ENCODE measurements at regions not wholly inside any gene's neighbourhood (a gene's known extent, or its start where the extent isn't known, plus 50 kb on each side); places are given as distances from the start of the nearest gene placed in this dataset.
"Not testable (repeated sequence)": the region's sequence is repeated elsewhere in the genome, so short reads cannot be mapped to it uniquely, and the experiment has no call there.

DNA sequence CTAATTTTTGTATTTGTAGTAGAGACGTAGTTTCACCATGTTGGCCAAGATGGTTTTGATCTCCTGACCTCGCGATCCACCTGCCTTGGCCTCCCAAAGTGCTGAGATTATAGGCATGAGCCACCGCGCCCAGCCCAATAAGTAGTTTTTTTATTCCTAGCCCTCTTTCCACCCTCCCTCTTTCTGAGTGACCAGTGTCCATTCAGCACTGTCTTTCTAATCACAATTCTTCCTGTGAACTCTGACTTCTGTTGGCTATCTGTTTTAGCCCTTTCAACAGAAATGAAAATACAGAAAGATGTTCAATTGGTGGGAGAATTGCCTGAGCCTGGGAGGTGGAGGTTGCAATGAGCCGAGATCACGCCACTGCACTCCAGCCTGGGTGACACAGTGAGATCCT is 122.3 kb upstream of the LIFR start:
- not testable (repeated sequence) for H3K4me3 Mint-ChIP-seq, H3K27ac Mint-ChIP-seq, H3K9me3 Mint-ChIP-seq, H3K36me3 Mint-ChIP-seq, H3K27me3 Mint-ChIP-seq, H3K4me1 Mint-ChIP-seq

DNA sequence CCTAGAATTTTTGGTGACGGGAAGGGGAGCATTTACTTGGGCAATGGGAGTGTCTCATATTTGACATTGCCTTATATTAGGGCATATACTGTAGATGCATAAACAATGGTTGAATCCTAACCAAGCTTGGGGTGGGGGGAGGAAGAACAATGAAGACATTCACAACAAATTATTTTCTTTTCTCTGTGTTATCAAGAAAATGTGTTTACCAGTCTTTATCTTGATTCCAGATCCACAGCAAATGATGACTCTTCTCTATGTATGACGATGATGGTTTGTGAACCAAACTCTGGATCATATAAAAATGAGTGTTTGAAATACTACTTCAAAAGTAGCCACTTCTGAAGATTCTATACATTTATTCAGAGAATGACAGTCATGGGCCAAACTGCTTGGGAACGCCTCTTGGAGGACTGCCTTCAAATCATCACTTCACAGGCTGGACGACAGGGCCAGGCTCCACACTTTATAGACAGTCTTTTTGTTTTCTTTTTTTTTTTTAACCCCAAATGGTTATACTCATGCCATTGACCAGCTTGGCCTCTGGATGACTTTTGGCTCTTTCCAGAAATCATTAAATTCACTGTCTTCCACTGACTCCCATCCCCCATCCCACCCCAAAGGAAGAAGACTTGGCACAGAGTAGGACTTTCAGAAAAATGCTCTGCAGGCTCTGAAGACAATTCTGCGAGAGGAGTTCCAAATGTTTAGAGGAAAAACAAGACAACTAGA is 123.8 kb upstream of the LIFR start:
- Mint-ChIP-seq H3K4me1 (no peaks in the 10 kb centered on the region), H3K9me3 (peaks cover 1 to 6% (median 5%) of the 10 kb centered on the region in 3 donors)

DNA sequence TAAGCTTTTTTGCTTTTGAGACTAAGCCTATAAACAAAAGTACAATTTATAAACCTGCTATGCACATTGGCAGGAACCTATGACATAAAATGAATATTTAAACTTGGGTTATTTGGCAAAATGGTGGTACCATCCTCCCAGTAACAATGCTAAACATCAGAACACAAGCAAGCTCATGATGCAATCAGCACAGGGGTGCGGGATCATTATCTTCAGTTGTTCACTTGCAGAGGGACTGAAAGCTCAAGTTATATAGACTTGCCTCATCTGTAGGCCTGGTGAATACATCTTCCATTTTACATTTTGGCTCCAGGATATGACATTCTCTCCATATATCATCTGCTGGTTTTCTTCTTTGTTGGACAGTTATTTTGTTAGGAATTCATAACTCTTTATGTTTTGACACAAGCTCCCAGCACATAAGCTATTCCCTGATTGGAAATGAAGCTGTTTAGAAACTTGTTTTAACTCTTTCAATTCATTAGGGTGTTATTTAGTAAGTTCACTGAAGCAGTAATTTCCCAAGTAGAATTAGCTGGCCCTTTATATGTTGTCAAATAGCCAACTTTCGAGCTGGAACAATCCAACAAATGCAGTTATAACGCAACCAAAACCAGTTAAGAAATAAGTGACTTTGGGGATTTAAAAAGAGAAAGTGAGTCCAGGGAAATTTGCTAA is 124.7 kb upstream of the LIFR start:
- Mint-ChIP-seq H3K4me1 (no peaks in the 10 kb centered on the region), H3K36me3 (no peaks in the 10 kb centered on the region)

More for the DNA sequence above, 123.8 kb upstream of the LIFR start:
- Mint-ChIP-seq H3K27ac (no peak overlapping the region), H3K27me3 (no peaks in the 10 kb centered on the region), H3K4me3 (no peak overlapping the region), H3K36me3 (no peaks in the 10 kb centered on the region)

DNA sequence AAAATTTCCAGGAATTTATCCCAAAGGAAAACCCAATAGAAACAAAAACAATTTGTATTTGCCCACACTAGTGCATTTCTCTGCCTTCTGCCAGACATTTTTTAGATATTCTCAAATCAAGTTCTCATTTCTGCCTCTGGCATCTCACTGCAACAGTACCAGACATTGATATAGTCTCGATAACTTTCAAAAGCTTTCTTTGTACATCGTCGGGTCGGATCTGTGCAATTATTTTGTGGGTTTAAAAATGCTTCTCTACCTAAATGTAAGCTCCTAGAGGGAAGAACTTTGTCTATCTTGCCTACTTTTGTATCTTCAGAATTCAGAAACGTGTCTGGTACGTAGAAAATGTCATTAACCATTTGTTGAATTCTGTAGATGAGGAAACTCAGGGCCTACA is 125.5 kb upstream of the LIFR start:
- no peaks in the 10 kb centered on the region for H3K4me1 Mint-ChIP-seq
- no peaks in the 10 kb centered on the region for H3K36me3 Mint-ChIP-seq
- H3K9me3 Mint-ChIP-seq = peaks cover 0 to 5% (median 0%) of the 10 kb centered on the region in 3 donors
- no peak overlapping the region for H3K27ac Mint-ChIP-seq
- H3K4me3 Mint-ChIP-seq = no peak overlapping the region
- H3K27me3 Mint-ChIP-seq = no peaks in the 10 kb centered on the region

More for the DNA sequence above, 124.7 kb upstream of the LIFR start:
- peaks cover 0 to 5% (median 0%) of the 10 kb centered on the region in 3 donors for H3K9me3 Mint-ChIP-seq
- no peak overlapping the region for H3K27ac Mint-ChIP-seq
- H3K4me3 Mint-ChIP-seq = no peak overlapping the region
- no peaks in the 10 kb centered on the region for H3K27me3 Mint-ChIP-seq

DNA sequence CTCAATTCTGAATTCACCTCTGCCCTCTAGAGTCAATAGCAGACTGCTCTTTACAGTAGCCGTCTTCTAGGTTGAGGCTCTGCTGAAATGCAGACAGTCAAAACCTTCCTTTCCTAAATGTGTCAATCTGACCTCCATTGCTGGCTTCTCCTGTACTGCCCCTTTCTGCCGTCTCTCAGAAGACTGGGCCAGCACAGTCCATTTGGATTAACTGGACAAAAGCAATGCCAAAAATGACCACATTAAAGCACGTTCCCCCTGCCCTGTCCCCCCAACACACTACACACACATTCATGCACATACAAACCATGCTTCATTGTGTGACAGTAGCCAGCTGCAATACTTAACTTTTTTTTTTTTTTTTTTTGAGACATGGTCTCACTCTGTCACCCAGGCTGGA is 130.2 kb upstream of the LIFR start:
- H3K27ac Mint-ChIP-seq = no peak overlapping the region

DNA sequence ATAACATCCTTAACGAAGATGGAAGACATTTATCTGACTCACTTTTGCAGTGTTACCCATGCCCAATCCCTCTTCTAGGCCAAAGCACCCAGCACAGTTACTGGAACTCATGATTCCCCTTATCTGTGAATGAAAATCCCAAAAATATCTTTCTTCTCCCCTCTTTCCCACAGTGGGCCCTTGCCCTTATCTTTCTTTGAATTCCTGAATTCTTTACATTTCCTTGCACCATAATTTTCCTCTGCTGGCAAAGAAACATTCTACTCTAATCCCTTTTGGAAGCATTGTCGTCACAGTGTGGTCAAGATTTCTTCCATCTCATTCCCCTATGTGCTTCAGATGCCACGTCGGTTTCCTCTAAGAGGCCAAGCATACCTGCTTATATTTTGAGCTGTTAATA is 135.9 kb upstream of the LIFR start:
- Mint-ChIP-seq H3K9me3 (peaks cover 3 to 10% (median 4%) of the 10 kb centered on the region in 3 donors), H3K36me3 (no peaks in the 10 kb centered on the region), H3K27me3 (peaks cover 10% of the 10 kb centered on the region), H3K4me3 (no peak overlapping the region), H3K27ac (peak overlapping the region in 1 of 3 donors; percentile 4), H3K4me1 (no peaks in the 10 kb centered on the region)

More for the DNA sequence above, 130.2 kb upstream of the LIFR start:
- H3K36me3 Mint-ChIP-seq = no peaks in the 10 kb centered on the region
- H3K27me3 Mint-ChIP-seq = peaks cover 10% of the 10 kb centered on the region
- H3K4me3 Mint-ChIP-seq = no peak overlapping the region
- H3K4me1 Mint-ChIP-seq = no peaks in the 10 kb centered on the region
- H3K9me3 Mint-ChIP-seq = peaks cover 3 to 6% (median 6%) of the 10 kb centered on the region in 3 donors

DNA sequence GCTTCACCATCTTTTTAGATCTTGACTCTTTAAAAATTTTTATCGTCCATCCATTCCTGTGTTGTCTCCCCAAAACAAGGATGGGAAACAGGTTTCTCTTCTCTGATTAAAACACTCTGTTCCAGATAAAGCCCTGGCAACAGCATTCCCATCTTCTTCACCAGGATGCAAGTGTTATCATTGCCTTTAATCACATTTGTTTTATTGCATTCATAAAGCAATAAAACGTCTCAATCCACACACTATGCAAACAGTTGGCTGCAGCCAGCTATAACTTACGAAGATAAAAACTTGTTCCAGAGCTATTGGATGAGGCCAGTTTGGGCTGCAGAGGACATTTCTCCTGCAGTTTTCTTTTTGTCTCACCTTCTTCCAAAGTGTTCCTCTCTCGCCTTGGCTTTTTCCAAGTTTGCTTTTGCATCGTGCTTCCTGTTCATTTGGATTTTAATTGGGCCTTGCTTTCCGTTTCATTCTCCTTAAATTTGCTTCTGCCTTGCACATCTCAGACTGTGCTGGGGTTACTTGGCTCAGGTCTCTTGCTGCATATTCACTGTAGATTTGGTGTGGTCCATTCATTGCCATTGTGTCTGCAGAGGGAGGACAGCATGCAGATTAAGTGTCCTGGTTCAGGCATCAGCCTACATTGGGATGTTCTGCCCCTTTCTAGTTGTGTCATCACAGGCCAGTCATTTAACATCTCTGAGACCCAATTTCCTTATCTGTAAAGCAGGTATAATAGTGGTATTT is 136.5 kb upstream of the LIFR start:
- peaks cover 3 to 10% (median 4%) of the 10 kb centered on the region in 3 donors for H3K9me3 Mint-ChIP-seq
- H3K27me3 Mint-ChIP-seq = peaks cover 10% of the 10 kb centered on the region
- no peak overlapping the region for H3K27ac Mint-ChIP-seq
- H3K4me3 Mint-ChIP-seq = peak overlapping the region in 1 of 4 donors; percentile 3
- H3K36me3 Mint-ChIP-seq = no peaks in the 10 kb centered on the region
- H3K4me1 Mint-ChIP-seq = no peaks in the 10 kb centered on the region

DNA sequence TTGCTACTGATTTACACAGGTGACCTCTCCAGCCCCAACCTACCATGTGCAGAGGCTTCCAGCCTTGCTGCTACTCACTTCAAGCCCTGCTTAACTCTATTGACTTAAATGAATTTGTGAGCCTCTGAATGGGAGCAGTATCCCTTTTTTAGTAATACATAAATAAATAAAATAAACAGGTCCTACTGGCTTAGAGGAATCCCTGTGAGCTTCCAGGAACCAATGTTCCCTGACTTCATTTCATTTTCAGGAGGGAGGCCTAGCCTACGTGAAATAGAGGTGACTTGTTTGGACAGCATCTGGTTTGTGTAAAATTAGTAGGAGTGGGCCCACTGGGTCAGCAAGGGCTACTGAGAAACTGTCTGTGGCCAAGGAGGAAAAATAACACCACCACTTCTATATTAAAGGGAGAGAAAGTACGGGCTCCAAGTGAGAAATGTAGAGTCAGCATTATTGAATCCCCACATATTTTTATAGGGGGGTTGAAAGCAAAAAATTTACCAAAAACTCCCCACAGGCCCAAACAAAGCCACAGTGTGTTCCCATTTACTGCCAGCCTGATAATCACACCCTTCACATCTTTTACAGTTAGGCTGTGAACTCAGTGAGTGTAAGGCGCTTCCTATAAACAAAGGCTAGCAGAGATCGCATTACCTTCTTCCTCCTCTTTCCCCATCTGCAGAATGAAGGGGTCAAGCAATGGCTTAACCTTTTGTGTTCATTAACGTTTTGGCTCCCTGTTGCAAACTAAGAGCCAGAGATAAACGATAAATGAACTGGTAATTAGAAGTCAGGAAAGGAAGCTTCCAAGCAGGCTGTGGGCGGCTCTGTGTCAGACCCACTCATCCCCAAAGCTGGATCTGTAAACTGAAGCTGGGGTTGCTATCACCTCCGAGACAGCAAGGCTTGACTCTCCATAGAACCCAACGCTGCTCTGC is 138.8 kb upstream of the LIFR start:
- Mint-ChIP-seq H3K9me3 (peaks cover 0 to 6% (median 2%) of the 10 kb centered on the region in 3 donors), H3K27ac (no peak overlapping the region), H3K4me3 (no peak overlapping the region), H3K36me3 (no peaks in the 10 kb centered on the region), H3K27me3 (peaks cover 8% of the 10 kb centered on the region), H3K4me1 (no peaks in the 10 kb centered on the region)

DNA sequence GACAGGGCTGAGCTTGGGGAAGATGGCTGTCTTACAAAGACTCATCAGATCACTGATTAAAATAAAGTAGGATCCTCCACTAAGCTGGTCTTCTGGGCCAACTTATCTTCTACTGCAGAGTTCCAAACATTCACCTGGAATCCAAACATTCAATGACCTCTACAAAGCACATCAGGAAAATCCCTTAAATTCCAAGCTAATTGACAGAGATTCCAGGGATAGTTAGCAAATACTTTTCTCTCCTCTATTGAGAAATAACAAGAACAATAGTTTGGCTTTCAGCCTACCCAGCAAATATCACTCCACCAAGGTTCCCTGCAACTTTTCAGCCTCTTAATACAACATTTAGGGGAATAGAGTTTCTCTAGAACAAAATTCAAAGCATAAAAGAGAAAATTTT is 140.6 kb upstream of the LIFR start:
- H3K4me1 Mint-ChIP-seq = no peaks in the 10 kb centered on the region
- peaks cover 2 to 9% (median 8%) of the 10 kb centered on the region in 3 donors for H3K9me3 Mint-ChIP-seq
- no peak overlapping the region for H3K27ac Mint-ChIP-seq
- peaks cover 7% of the 10 kb centered on the region for H3K27me3 Mint-ChIP-seq
- H3K36me3 Mint-ChIP-seq = no peaks in the 10 kb centered on the region
- H3K4me3 Mint-ChIP-seq = no peak overlapping the region

DNA sequence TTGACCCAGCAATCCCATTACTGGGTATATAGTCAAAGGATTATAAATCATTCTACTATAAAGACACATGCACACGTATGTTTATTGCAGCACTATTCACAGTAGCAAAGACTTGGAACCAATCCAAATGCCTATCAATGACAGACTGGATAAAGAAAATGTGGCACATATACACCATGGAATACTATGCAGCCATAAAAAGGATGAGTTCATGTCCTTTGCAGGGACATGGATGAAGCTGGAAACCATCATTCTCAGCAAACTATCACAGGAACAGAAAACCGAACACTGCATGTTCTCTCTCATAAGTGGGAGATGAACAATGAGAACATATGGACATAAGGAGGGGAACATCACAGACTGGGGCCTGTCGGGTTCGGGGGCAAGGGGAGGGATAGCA is 140.3 kb upstream of the OSMR start:
- H3K27ac Mint-ChIP-seq, H3K4me3 Mint-ChIP-seq, H3K27me3 Mint-ChIP-seq, H3K4me1 Mint-ChIP-seq, H3K36me3 Mint-ChIP-seq: not testable (repeated sequence)
- peaks cover 1 to 10% (median 8%) of the 10 kb centered on the region in 3 donors for H3K9me3 Mint-ChIP-seq

DNA sequence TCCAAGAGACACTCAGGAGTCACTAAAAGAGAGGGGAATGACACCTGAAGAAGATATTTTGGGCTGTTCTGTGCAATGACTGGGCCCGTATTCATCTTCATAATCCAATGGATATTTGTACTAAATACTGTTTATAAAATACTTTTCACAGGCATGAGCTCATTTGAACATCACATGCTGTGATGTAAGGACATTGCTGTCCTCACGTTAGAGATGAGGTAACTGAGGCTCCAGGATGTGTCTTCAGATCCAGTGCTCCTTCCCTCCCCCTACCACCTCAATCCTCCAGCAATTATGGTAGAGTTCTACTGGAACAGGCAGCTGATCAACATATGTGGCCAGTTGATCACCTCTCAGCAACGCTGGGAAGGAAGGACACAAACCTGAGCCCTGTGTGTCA is 139.4 kb upstream of the OSMR start:
- H3K36me3 Mint-ChIP-seq = no peaks in the 10 kb centered on the region
- H3K27ac Mint-ChIP-seq = no peak overlapping the region

DNA sequence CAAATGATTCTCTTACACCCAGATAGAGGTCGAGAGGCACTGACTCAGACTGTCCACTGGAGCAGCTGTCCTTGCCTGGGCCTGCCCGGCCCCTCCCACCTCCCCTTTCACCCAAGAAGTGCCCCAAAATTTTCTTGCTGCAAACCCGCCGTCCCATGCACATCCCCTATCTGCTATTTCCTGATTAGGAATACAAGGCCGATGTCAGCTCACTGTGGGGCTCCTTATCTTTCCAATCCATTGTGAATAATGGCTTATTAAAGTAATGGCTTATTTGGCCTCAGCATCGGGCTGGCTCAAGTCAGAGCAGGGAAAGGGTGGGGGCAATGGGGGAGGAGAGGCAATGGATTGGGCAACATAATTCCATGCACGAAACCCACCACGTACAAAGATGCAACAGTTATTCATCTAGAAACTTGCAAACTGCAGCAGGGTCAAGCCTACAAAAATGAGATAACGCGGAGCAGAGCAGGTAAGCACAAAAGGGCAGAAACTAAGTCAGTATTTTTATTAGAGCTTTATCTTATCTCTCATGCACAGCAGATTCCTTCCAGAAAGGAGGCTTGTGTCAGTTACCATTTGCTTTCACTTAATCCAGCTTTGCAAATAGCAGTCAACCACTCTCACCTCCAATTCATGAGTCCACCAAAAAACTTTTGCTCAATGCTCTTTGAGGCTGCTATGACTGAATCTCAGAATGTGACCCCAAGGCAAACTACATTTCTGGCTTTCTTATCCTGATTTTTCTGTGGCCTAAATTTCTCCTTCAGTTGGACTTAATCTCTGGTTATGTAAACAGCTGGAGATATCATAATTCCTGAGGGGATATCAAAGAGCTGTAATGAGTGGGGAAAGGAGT is 138.2 kb upstream of the OSMR start:
- H3K4me1 Mint-ChIP-seq = no peaks in the 10 kb centered on the region
- H3K27me3 Mint-ChIP-seq = no peaks in the 10 kb centered on the region
- peaks cover 0 to 6% (median 1%) of the 10 kb centered on the region in 3 donors for H3K9me3 Mint-ChIP-seq
- H3K36me3 Mint-ChIP-seq = no peaks in the 10 kb centered on the region
- H3K27ac Mint-ChIP-seq = no peak overlapping the region
- H3K4me3 Mint-ChIP-seq = no peak overlapping the region

More for the DNA sequence above, 139.4 kb upstream of the OSMR start:
- H3K27me3 Mint-ChIP-seq = no peaks in the 10 kb centered on the region
- peaks cover 1 to 6% (median 5%) of the 10 kb centered on the region in 3 donors for H3K9me3 Mint-ChIP-seq
- H3K4me1 Mint-ChIP-seq = no peaks in the 10 kb centered on the region
- no peak overlapping the region for H3K4me3 Mint-ChIP-seq

DNA sequence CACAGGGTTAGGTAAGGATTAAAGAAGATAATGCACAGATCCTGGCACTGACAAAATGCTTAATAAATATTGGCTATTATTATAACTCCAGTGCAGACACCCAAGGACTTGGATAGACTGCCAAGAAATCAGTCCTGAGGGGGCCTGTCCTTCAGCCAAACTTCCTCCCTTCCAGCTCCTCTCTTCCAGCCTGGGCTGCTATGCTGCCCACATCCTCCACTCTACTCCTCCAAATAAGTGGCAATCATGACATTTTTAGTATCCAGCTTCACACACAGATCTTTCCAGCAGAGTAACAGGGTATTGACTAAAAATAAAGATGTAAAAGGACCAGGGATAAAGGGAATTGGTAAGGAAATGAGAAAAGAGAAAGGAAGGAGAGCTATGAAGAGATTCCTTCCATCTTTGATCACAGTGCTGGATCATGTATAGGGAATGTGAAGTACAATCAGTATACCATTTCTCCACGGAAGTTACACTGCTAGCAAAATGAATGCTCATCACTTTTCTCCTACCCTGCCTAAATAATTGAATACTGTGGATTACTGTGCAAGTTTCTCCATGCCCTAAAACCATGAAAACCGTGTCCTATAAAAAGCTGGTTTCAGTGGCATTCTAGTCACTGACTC is 136.0 kb upstream of the OSMR start:
- H3K27ac Mint-ChIP-seq = no peak overlapping the region
- H3K9me3 Mint-ChIP-seq = peaks cover 0 to 3% (median 1%) of the 10 kb centered on the region in 3 donors
- no peaks in the 10 kb centered on the region for H3K4me1 Mint-ChIP-seq
- H3K27me3 Mint-ChIP-seq = no peaks in the 10 kb centered on the region
- H3K4me3 Mint-ChIP-seq = no peak overlapping the region
- H3K36me3 Mint-ChIP-seq = no peaks in the 10 kb centered on the region

All from IgD-negative memory B cell (primary cell).